ENCODE measurements at regions not wholly inside any gene's neighbourhood (a gene's known extent, or its start where the extent isn't known, plus 50 kb on each side); places are given as distances from the start of the nearest gene placed in this dataset.

- Mint-ChIP-seq H3K4me3 (no peak overlapping the region), H3K36me3 (ENCODE audit: low read depth) (peaks cover 20% of the 10 kb centered on the region), H3K4me1 (ENCODE audit: low read depth) (peaks cover 64% of the 10 kb centered on the region), H3K9me3 (no peaks in the 10 kb centered on the region), H3K27me3 (no peaks in the 10 kb centered on the region), H3K27ac (no peak overlapping the region)
Observed at GRCh38 chr13:73934771-73935170, 199.4 kb downstream of the KLF12 start.

- Mint-ChIP-seq H3K4me1 (ENCODE audit: low read depth) (peaks cover 64% of the 10 kb centered on the region), H3K4me3 (no peak overlapping the region), H3K27me3 (no peaks in the 10 kb centered on the region)
Observed at GRCh38 chr13:73934215-73934641, 200.0 kb downstream of the KLF12 start.

GRCh38 chr13:73933795-73934194 lies 200.4 kb downstream of the KLF12 start:
- H3K9me3 Mint-ChIP-seq = no peaks in the 10 kb centered on the region
- H3K36me3 Mint-ChIP-seq (ENCODE audit: low read depth) = peaks cover 28% of the 10 kb centered on the region
- H3K4me1 Mint-ChIP-seq (ENCODE audit: low read depth) = peaks cover 61% of the 10 kb centered on the region
- no peaks in the 10 kb centered on the region for H3K27me3 Mint-ChIP-seq
- H3K4me3 Mint-ChIP-seq = no peak overlapping the region
- H3K27ac Mint-ChIP-seq = no peak overlapping the region

More at GRCh38 chr13:73934215-73934641, 200.0 kb downstream of the KLF12 start:
- Mint-ChIP-seq H3K9me3 (no peaks in the 10 kb centered on the region), H3K36me3 (ENCODE audit: low read depth) (peaks cover 26% of the 10 kb centered on the region), H3K27ac (no peak overlapping the region)

- H3K4me3 Mint-ChIP-seq = peak overlapping the region; percentile 61
- H3K9me3 Mint-ChIP-seq = no peaks in the 10 kb centered on the region
- H3K27ac Mint-ChIP-seq = peak overlapping the region; percentile 47
- peaks cover 53% of the 10 kb centered on the region for H3K4me1 Mint-ChIP-seq (ENCODE audit: low read depth)
- no peaks in the 10 kb centered on the region for H3K27me3 Mint-ChIP-seq
- H3K36me3 Mint-ChIP-seq (ENCODE audit: low read depth) = peaks cover 25% of the 10 kb centered on the region
Observed at GRCh38 chr13:73932091-73932490, 202.1 kb downstream of the KLF12 start.

GRCh38 chr13:73929287-73929932 lies 204.8 kb downstream of the KLF12 start:
- H3K9me3 Mint-ChIP-seq = no peaks in the 10 kb centered on the region
- H3K4me3 Mint-ChIP-seq = no peak overlapping the region
- H3K27ac Mint-ChIP-seq = no peak overlapping the region
- peaks cover 22% of the 10 kb centered on the region for H3K36me3 Mint-ChIP-seq (ENCODE audit: low read depth)
- H3K27me3 Mint-ChIP-seq = no peaks in the 10 kb centered on the region
- H3K4me1 Mint-ChIP-seq (ENCODE audit: low read depth) = peaks cover 56% of the 10 kb centered on the region

GRCh38 chr13:73924607-73925006 lies 209.6 kb downstream of the KLF12 start:
- Mint-ChIP-seq H3K4me3 (peak overlapping the region; percentile 25), H3K27ac (peak overlapping the region; percentile 80), H3K4me1 (ENCODE audit: low read depth) (peaks cover 71% of the 10 kb centered on the region), H3K27me3 (no peaks in the 10 kb centered on the region), H3K36me3 (ENCODE audit: low read depth) (peaks cover 15% of the 10 kb centered on the region), H3K9me3 (no peaks in the 10 kb centered on the region)

- Mint-ChIP-seq H3K27ac (peak overlapping the region; percentile 85), H3K4me1 (ENCODE audit: low read depth) (peaks cover 81% of the 10 kb centered on the region), H3K4me3 (peak overlapping the region; percentile 40), H3K27me3 (no peaks in the 10 kb centered on the region), H3K36me3 (ENCODE audit: low read depth) (peaks cover 9% of the 10 kb centered on the region), H3K9me3 (no peaks in the 10 kb centered on the region)
Observed at GRCh38 chr13:73922493-73923393, 211.5 kb downstream of the KLF12 start.

GRCh38 chr13:73918691-73919090 lies 215.5 kb downstream of the KLF12 start:
- no peak overlapping the region for H3K4me3 Mint-ChIP-seq
- H3K36me3 Mint-ChIP-seq (ENCODE audit: low read depth) = no peaks in the 10 kb centered on the region
- peaks cover 68% of the 10 kb centered on the region for H3K4me1 Mint-ChIP-seq (ENCODE audit: low read depth)
- H3K9me3 Mint-ChIP-seq = no peaks in the 10 kb centered on the region
- H3K27me3 Mint-ChIP-seq = no peaks in the 10 kb centered on the region
- H3K27ac Mint-ChIP-seq = no peak overlapping the region

- no peaks in the 10 kb centered on the region for H3K27me3 Mint-ChIP-seq
- peaks cover 47% of the 10 kb centered on the region for H3K4me1 Mint-ChIP-seq (ENCODE audit: low read depth)
- peaks cover under 1% of the 10 kb centered on the region for H3K36me3 Mint-ChIP-seq (ENCODE audit: low read depth)
- no peaks in the 10 kb centered on the region for H3K9me3 Mint-ChIP-seq
- no peak overlapping the region for H3K27ac Mint-ChIP-seq
- no peak overlapping the region for H3K4me3 Mint-ChIP-seq
Observed at GRCh38 chr13:73913751-73914518, 220.3 kb downstream of the KLF12 start.

GRCh38 chr13:73913079-73913740 lies 221.0 kb downstream of the KLF12 start:
- Mint-ChIP-seq H3K4me1 (ENCODE audit: low read depth) (peaks cover 43% of the 10 kb centered on the region), H3K27ac (peak overlapping the region; percentile 9)

GRCh38 chr13:73911361-73911760 lies 222.8 kb downstream of the KLF12 start:
- H3K27ac Mint-ChIP-seq = no peak overlapping the region
- peaks cover 38% of the 10 kb centered on the region for H3K4me1 Mint-ChIP-seq (ENCODE audit: low read depth)
- peaks cover 4% of the 10 kb centered on the region for H3K36me3 Mint-ChIP-seq (ENCODE audit: low read depth)
- no peak overlapping the region for H3K4me3 Mint-ChIP-seq
- H3K9me3 Mint-ChIP-seq = no peaks in the 10 kb centered on the region
- no peaks in the 10 kb centered on the region for H3K27me3 Mint-ChIP-seq

More at GRCh38 chr13:73913079-73913740, 221.0 kb downstream of the KLF12 start:
- Mint-ChIP-seq H3K36me3 (ENCODE audit: low read depth) (peaks cover 4% of the 10 kb centered on the region), H3K9me3 (no peaks in the 10 kb centered on the region), H3K27me3 (no peaks in the 10 kb centered on the region), H3K4me3 (no peak overlapping the region)

GRCh38 chr13:73910733-73911132 lies 223.5 kb downstream of the KLF12 start:
- Mint-ChIP-seq H3K4me1 (ENCODE audit: low read depth) (peaks cover 38% of the 10 kb centered on the region), H3K9me3 (no peaks in the 10 kb centered on the region), H3K4me3 (no peak overlapping the region), H3K27ac (no peak overlapping the region), H3K27me3 (no peaks in the 10 kb centered on the region), H3K36me3 (ENCODE audit: low read depth) (peaks cover 4% of the 10 kb centered on the region)

GRCh38 chr13:73908809-73909208 lies 225.4 kb downstream of the KLF12 start:
- H3K4me1 Mint-ChIP-seq (ENCODE audit: low read depth) = peaks cover 24% of the 10 kb centered on the region
- peaks cover 14% of the 10 kb centered on the region for H3K36me3 Mint-ChIP-seq (ENCODE audit: low read depth)
- H3K27ac Mint-ChIP-seq = no peak overlapping the region
- no peak overlapping the region for H3K4me3 Mint-ChIP-seq
- H3K27me3 Mint-ChIP-seq = no peaks in the 10 kb centered on the region
- H3K9me3 Mint-ChIP-seq = no peaks in the 10 kb centered on the region

- H3K4me1 Mint-ChIP-seq (ENCODE audit: low read depth) = peaks cover 21% of the 10 kb centered on the region
- H3K27me3 Mint-ChIP-seq = no peaks in the 10 kb centered on the region
- H3K27ac Mint-ChIP-seq = no peak overlapping the region
- H3K36me3 Mint-ChIP-seq (ENCODE audit: low read depth) = peaks cover 19% of the 10 kb centered on the region
- no peaks in the 10 kb centered on the region for H3K9me3 Mint-ChIP-seq
- H3K4me3 Mint-ChIP-seq = no peak overlapping the region
Observed at GRCh38 chr13:73904625-73905024, 229.6 kb downstream of the KLF12 start.

Data from stimulated activated naive CD8-positive, alpha-beta T cell treated with anti-CD3 and anti-CD28 coated beads, Interleukin-15, Interleukin-2, amounts not matched to agents 100 ng/mL and 50 ng/mL, for 24 hours (primary cell).